ENCODE measurements at regions not wholly inside any gene's neighbourhood (a gene's known extent, or its start where the extent isn't known, plus 50 kb on each side); places are given as distances from the start of the nearest gene placed in this dataset.
A peak's percentile ranks its signal among the peaks of the same experiment; 100 is the strongest.

- TF ChIP-seq MLLT10 (CRISPR knock-in tag; IDR thresholded peaks at IDR 0.05) (no peak), TOPORS (CRISPR knock-in tag; IDR thresholded peaks at IDR 0.05) (no peak), ZNF720 (CRISPR knock-in tag; IDR thresholded peaks at IDR 0.05) (no peak), MTF2 (CRISPR knock-in tag; IDR thresholded peaks at IDR 0.05; ENCODE audit: borderline replicate concordance) (no peak), HOXA9 (CRISPR knock-in tag; IDR thresholded peaks at IDR 0.05; ENCODE audit: borderline replicate concordance) (no peak), MXD4 (CRISPR knock-in tag; IDR thresholded peaks at IDR 0.05) (no peak), ARHGAP35 (CRISPR knock-in tag; IDR thresholded peaks at IDR 0.05; ENCODE audit: borderline replicate concordance) (no peak), SAP130 (CRISPR knock-in tag; IDR thresholded peaks at IDR 0.05; ENCODE audit: low read depth) (0 out of 2 replicates have a peak, but pooled peaks have one; percentile 13), ZNF780A (CRISPR knock-in tag; IDR thresholded peaks at IDR 0.05) (no peak), AGO1 (IDR thresholded peaks at IDR 0.05; ENCODE audit: low read depth, low read length, poor library complexity, severe bottlenecking) (no peak), ZNF441 (CRISPR knock-in tag; IDR thresholded peaks at IDR 0.05; ENCODE audit: borderline replicate concordance) (no peak), FOSL2 (CRISPR knock-in tag; IDR thresholded peaks at IDR 0.05) (0 out of 2 replicates have a peak, but pooled peaks have one; percentile 4), EHMT2 (IDR thresholded peaks at IDR 0.05; ENCODE audit: borderline replicate concordance, low read depth, low read length) (no peak), MNT (IDR thresholded peaks at IDR 0.05) (no peak), ZNF672 (CRISPR knock-in tag; IDR thresholded peaks at IDR 0.05) (no peak), TFAP4 (IDR thresholded peaks at IDR 0.05; ENCODE audit: borderline replicate concordance, low read depth) (peak; percentile 25; the same call in 1 of the 2 replicates), HNF4A (CRISPR knock-in tag; IDR thresholded peaks at IDR 0.05) (no peak), ZNF605 (CRISPR knock-in tag; IDR thresholded peaks at IDR 0.05) (0 out of 2 replicates have a peak, but pooled peaks have one; percentile 6), JDP2 (CRISPR knock-in tag; IDR thresholded peaks at IDR 0.05; ENCODE audit: borderline replicate concordance) (no peak), NR2F2 (IDR thresholded peaks at IDR 0.05; ENCODE audit: borderline replicate concordance, low read depth) (no peak), POLR2G (IDR thresholded peaks at IDR 0.05; ENCODE audit: low read depth, low read length) (no peak), HINFP (CRISPR knock-in tag; IDR thresholded peaks at IDR 0.05; ENCODE audit: low read depth) (no peak)
- TF ChIP-seq, protein P1, sequence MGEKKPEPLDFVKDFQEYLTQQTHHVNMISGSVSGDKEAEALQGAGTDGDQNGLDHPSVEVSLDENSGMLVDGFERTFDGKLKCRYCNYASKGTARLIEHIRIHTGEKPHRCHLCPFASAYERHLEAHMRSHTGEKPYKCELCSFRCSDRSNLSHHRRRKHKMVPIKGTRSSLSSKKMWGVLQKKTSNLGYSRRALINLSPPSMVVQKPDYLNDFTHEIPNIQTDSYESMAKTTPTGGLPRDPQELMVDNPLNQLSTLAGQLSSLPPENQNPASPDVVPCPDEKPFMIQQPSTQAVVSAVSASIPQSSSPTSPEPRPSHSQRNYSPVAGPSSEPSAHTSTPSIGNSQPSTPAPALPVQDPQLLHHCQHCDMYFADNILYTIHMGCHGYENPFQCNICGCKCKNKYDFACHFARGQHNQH (CRISPR knock-in tag; IDR thresholded peaks at IDR 0.05) = no peak
- TF ChIP-seq, protein P2, sequence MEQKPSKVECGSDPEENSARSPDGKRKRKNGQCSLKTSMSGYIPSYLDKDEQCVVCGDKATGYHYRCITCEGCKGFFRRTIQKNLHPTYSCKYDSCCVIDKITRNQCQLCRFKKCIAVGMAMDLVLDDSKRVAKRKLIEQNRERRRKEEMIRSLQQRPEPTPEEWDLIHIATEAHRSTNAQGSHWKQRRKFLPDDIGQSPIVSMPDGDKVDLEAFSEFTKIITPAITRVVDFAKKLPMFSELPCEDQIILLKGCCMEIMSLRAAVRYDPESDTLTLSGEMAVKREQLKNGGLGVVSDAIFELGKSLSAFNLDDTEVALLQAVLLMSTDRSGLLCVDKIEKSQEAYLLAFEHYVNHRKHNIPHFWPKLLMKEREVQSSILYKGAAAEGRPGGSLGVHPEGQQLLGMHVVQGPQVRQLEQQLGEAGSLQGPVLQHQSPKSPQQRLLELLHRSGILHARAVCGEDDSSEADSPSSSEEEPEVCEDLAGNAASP (CRISPR knock-in tag; IDR thresholded peaks at IDR 0.05; ENCODE audit: borderline replicate concordance) = no peak
- TF ChIP-seq, protein P3, sequence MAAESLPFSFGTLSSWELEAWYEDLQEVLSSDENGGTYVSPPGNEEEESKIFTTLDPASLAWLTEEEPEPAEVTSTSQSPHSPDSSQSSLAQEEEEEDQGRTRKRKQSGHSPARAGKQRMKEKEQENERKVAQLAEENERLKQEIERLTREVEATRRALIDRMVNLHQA (CRISPR knock-in tag; IDR thresholded peaks at IDR 0.05) = no peak
Measured at GRCh38 chr14:65302571-65303189, 109.8 kb upstream of the FUT8 start (continued).
